CD4-positive, alpha-beta T cell treated with Interleukin-4 for 1 hour (primary cell): ENCODE measurements at regions not wholly inside any gene's neighbourhood (a gene's known extent, or its start where the extent isn't known, plus 50 kb on each side); places are given as distances from the start of the nearest gene placed in this dataset.
"Not testable (repeated sequence)": the region's sequence is repeated elsewhere in the genome, so short reads cannot be mapped to it uniquely, and the experiment has no call there.

Experiments
- DNase-seq, 2 donors: peaks; one replicate each; pipeline ENCODE4 v3.0.0-alpha.2; 2020 to 2022

- DNase-seq, result no peak
Measured at GRCh38 chr12:69149270-69149669, 90.1 kb upstream of the CPSF6 start.

GRCh38 chr12:69150083-69150795 lies 89.1 kb upstream of the CPSF6 start:
- DNase-seq, result no peak

- no peak for DNase-seq
Measured at GRCh38 chr12:69150796-69151127, 88.6 kb upstream of the CPSF6 start.

GRCh38 chr12:69151254-69151764 lies 88.1 kb upstream of the CPSF6 start:
- DNase-seq, result no peak

GRCh38 chr12:69154585-69155363 lies 84.6 kb upstream of the CPSF6 start:
- peak; percentile 78 to 82 for DNase-seq

- DNase-seq, result peak; percentile 87 to 88
Measured at GRCh38 chr12:69157023-69157655, 82.2 kb upstream of the CPSF6 start.

- DNase-seq, result peak; percentile 29 to 58
Measured at GRCh38 chr12:69161829-69162228, 77.5 kb upstream of the CPSF6 start.

GRCh38 chr12:69163681-69164362 lies 75.5 kb upstream of the CPSF6 start:
- no peak for DNase-seq

GRCh38 chr12:69167648-69168165 lies 71.7 kb upstream of the CPSF6 start:
- DNase-seq, result no peak

- DNase-seq, result no peak
Measured at GRCh38 chr12:69168363-69168762, 71.0 kb upstream of the CPSF6 start.

- no peak for DNase-seq
Measured at GRCh38 chr12:69168828-69169227, 70.5 kb upstream of the CPSF6 start.

GRCh38 chr12:69170293-69170692 lies 69.1 kb upstream of the CPSF6 start:
- DNase-seq, result no peak

GRCh38 chr12:69171881-69172280 lies 67.5 kb upstream of the CPSF6 start:
- DNase-seq, result no peak

GRCh38 chr12:69172491-69172890 lies 66.9 kb upstream of the CPSF6 start:
- DNase-seq, result no peak

GRCh38 chr12:69173368-69173767 lies 66.0 kb upstream of the CPSF6 start:
- DNase-seq, result no peak

GRCh38 chr12:69179786-69180185 lies 59.6 kb upstream of the CPSF6 start:
- DNase-seq, result no peak

- DNase-seq, result not testable (repeated sequence)
Measured at GRCh38 chr12:69187572-69187971, 51.8 kb upstream of the CPSF6 start.

- DNase-seq, result no peak
Measured at GRCh38 chr12:69189378-69189978, 49.9 kb upstream of the CPSF6 start.
